ENCODE measurements at regions not wholly inside any gene's neighbourhood (a gene's known extent, or its start where the extent isn't known, plus 50 kb on each side); places are given as distances from the start of the nearest gene placed in this dataset.

DNA sequence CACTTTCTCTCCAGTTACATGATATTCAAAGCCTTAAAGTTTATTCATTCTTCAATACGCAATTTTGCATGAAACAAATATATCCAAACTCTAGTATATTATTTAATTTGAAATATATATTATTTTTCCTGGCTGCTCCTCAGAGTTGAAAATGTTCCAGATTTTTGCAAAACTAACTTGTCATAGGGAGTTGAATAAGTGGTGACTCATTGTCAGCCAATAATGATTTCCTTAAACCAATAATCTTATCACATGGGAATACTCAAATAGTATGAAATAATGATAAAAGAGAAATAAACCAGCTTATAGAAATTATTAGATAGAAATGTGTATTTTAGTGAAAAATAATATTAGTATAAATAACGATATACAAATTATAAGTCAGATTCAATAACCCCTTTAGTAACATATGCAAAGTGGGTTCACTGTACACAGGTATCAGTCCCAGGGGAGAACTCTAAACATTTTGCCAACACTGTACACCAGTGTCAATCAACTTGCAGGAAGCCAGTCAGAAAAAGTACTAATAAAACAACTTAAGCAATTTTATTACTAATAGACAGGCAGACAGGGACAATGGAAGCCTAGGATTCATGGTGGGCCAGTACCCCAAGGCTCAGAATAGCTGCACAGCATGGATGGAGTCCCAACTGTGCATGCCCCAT, 222.6 kb upstream of the KLHL1 start:
- no peak overlapping the region for H2AFZ ChIP-seq (ENCODE audit: low read depth, low read length)
- no peak overlapping the region for H3K4me2 ChIP-seq (ENCODE audit: insufficient read depth, low read length)
- CTCF ChIA-PET, result no interaction called here
- no peaks in the 10 kb centered on the region for H3K36me3 ChIP-seq (ENCODE audit: control insufficient read depth in 2 of 2, extremely low read depth in 1 of 2, insufficient read depth in 2 of 2, low read length in 2 of 2)
- H3K4me3 ChIP-seq (replicated peaks in 1 of 3; ENCODE audit: insufficient read depth in 1 of 3, low read depth in 1 of 3, low read length in 3 of 3), result no peak overlapping the region
- H3K27ac ChIP-seq (ENCODE audit: insufficient read depth, low read depth, low read length), result no peak overlapping the region
- TF ChIP-seq GATA2 (IDR thresholded peaks at IDR 0.05; ENCODE audit: insufficient read depth, insufficient read length, low read depth, low read length), result no peak
- TF ChIP-seq, protein P1, sequence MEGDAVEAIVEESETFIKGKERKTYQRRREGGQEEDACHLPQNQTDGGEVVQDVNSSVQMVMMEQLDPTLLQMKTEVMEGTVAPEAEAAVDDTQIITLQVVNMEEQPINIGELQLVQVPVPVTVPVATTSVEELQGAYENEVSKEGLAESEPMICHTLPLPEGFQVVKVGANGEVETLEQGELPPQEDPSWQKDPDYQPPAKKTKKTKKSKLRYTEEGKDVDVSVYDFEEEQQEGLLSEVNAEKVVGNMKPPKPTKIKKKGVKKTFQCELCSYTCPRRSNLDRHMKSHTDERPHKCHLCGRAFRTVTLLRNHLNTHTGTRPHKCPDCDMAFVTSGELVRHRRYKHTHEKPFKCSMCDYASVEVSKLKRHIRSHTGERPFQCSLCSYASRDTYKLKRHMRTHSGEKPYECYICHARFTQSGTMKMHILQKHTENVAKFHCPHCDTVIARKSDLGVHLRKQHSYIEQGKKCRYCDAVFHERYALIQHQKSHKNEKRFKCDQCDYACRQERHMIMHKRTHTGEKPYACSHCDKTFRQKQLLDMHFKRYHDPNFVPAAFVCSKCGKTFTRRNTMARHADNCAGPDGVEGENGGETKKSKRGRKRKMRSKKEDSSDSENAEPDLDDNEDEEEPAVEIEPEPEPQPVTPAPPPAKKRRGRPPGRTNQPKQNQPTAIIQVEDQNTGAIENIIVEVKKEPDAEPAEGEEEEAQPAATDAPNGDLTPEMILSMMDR (IDR thresholded peaks at IDR 0.05; ENCODE audit: extremely low read depth in 1 of 2, insufficient read depth in 1 of 2, low read depth in 1 of 2, low read length in 2 of 2), result no peak
- no peak for TF ChIP-seq POLR2A (IDR thresholded peaks at IDR 0.05; ENCODE audit: low read depth, low read length)
- TF ChIP-seq MYC (IDR thresholded peaks at IDR 0.05; ENCODE audit: low read depth, low read length), result no peak
- TF ChIP-seq, protein P2, sequence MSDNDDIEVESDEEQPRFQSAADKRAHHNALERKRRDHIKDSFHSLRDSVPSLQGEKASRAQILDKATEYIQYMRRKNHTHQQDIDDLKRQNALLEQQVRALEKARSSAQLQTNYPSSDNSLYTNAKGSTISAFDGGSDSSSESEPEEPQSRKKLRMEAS (IDR thresholded peaks at IDR 0.05; ENCODE audit: insufficient read depth, insufficient read length), result no peak
- TF ChIP-seq JUN (IDR thresholded peaks at IDR 0.05; ENCODE audit: borderline replicate concordance, insufficient read depth, insufficient read length, low read depth), result no peak
- TF ChIP-seq FOS (IDR thresholded peaks at IDR 0.05; ENCODE audit: borderline replicate concordance, insufficient read depth, low read length), result no peak
- no peak for TF ChIP-seq EZH2 (IDR thresholded peaks at IDR 0.05; ENCODE audit: borderline replicate concordance, low read depth, low read length, severe bottlenecking)
- TF ChIP-seq POLR2AphosphoS5 (IDR thresholded peaks at IDR 0.05; ENCODE audit: insufficient read depth, low read depth, low read length), result no peak
- H3K9me3 ChIP-seq (replicated peaks; ENCODE audit: control insufficient read depth, insufficient read depth, low read length), result no peaks in the 10 kb centered on the region
- no peaks in the 10 kb centered on the region for H3K27me3 ChIP-seq (ENCODE audit: control insufficient read depth in 2 of 2, insufficient read depth in 2 of 2, low read length in 2 of 2)
- no peaks in the 10 kb centered on the region for H3K4me1 ChIP-seq (ENCODE audit: control insufficient read depth, extremely low read depth, insufficient read depth, low read length)
- FAIRE-seq (no peak), DNase-seq (ENCODE audit: low read depth, low spot score) (no peak)
- no peaks in the 10 kb centered on the region for H3K9me1 ChIP-seq (replicated peaks; ENCODE audit: control insufficient read depth, extremely low read depth, insufficient read depth, low read length)
- intact Hi-C loops (cut with micrococcal nuclease), result no loop called here
- POLR2A ChIA-PET, result no interaction called here
- no peak overlapping the region for H3K9ac ChIP-seq (replicated peaks; ENCODE audit: extremely low read depth, insufficient read depth, low read length)
- no peaks in the 10 kb centered on the region for H4K20me1 ChIP-seq (replicated peaks; ENCODE audit: control insufficient read depth, extremely low read depth, insufficient read depth, low read length)
- BruUV-seq (replicated peaks), result no TSS peak
- dilution Hi-C loops (cut with MboI; ENCODE audit: extremely low pct_ligation_motif_present, low sequenced_read_pairs), result no loop called here
- H3K79me2 ChIP-seq (ENCODE audit: control insufficient read depth, insufficient read depth, low read length), result no peaks in the 10 kb centered on the region
